ENCODE measurements at regions not wholly inside any gene's neighbourhood (a gene's known extent, or its start where the extent isn't known, plus 50 kb on each side); places are given as distances from the start of the nearest gene placed in this dataset.

- Histone ChIP-seq H3K4me1 (no peaks in the 10 kb centered on the region), H3K4me3 (no peak overlapping the region), H3K27ac (no peak overlapping the region), H3K9me3 (no peaks in the 10 kb centered on the region), H3K27me3 (no peaks in the 10 kb centered on the region), H3K36me3 (no peaks in the 10 kb centered on the region)
- TF ChIP-seq CTCF (IDR thresholded peaks at IDR 0.05) (no peak), POLR2A (IDR thresholded peaks at IDR 0.05) (no peak), POLR2AphosphoS5 (IDR thresholded peaks at IDR 0.05) (no peak), EP300 (IDR thresholded peaks at IDR 0.05) (no peak)
- WGBS = 46% methylated on average over 4 of the region's 4 CpGs
- no peak for DNase-seq (ENCODE audit: low spot score in 2 of 2)
Measured at GRCh38 chr18:22542406-22542835, 124.7 kb upstream of the CTAGE1 start.

- no peak overlapping the region for H3K27ac ChIP-seq
- no peak for TF ChIP-seq CTCF (IDR thresholded peaks at IDR 0.05)
- no peak for TF ChIP-seq POLR2A (IDR thresholded peaks at IDR 0.05)
- TF ChIP-seq EP300 (IDR thresholded peaks at IDR 0.05) = no peak
- TF ChIP-seq POLR2AphosphoS5 (IDR thresholded peaks at IDR 0.05) = no peak
- 28% methylated on average over 4 of the region's 4 CpGs for WGBS
- no peaks in the 10 kb centered on the region for H3K4me1 ChIP-seq
- H3K4me3 ChIP-seq = no peak overlapping the region
- no peaks in the 10 kb centered on the region for H3K36me3 ChIP-seq
- no peak for DNase-seq (ENCODE audit: low spot score in 2 of 2)
- no peaks in the 10 kb centered on the region for H3K9me3 ChIP-seq
- no peaks in the 10 kb centered on the region for H3K27me3 ChIP-seq
Measured at GRCh38 chr18:22543769-22544168, 126.1 kb upstream of the CTAGE1 start.

- Histone ChIP-seq H3K36me3 (no peaks in the 10 kb centered on the region), H3K4me3 (no peak overlapping the region), H3K27me3 (no peaks in the 10 kb centered on the region), H3K9me3 (no peaks in the 10 kb centered on the region), H3K27ac (no peak overlapping the region), H3K4me1 (no peaks in the 10 kb centered on the region)
- 52% methylated on average over 4 of the region's 4 CpGs for WGBS
- no peak for DNase-seq (ENCODE audit: low spot score in 2 of 2)
- TF ChIP-seq POLR2A (IDR thresholded peaks at IDR 0.05) (no peak), POLR2AphosphoS5 (IDR thresholded peaks at IDR 0.05) (no peak), EP300 (IDR thresholded peaks at IDR 0.05) (no peak), CTCF (IDR thresholded peaks at IDR 0.05) (no peak)
Measured at GRCh38 chr18:22544626-22545025, 126.9 kb upstream of the CTAGE1 start.

- Histone ChIP-seq H3K27me3 (no peaks in the 10 kb centered on the region), H3K27ac (no peak overlapping the region), H3K36me3 (no peaks in the 10 kb centered on the region), H3K4me1 (no peaks in the 10 kb centered on the region), H3K9me3 (no peaks in the 10 kb centered on the region), H3K4me3 (no peak overlapping the region)
- 55% methylated on average over 6 of the region's 6 CpGs for WGBS
- DNase-seq (ENCODE audit: low spot score in 2 of 2) = no peak
- TF ChIP-seq POLR2AphosphoS5 (IDR thresholded peaks at IDR 0.05) (no peak), CTCF (IDR thresholded peaks at IDR 0.05) (no peak), POLR2A (IDR thresholded peaks at IDR 0.05) (no peak), EP300 (IDR thresholded peaks at IDR 0.05) (no peak)
Measured at GRCh38 chr18:22545066-22545760, 127.5 kb upstream of the CTAGE1 start.

- 79% methylated on average over 10 of the region's 10 CpGs for WGBS
Measured at GRCh38 chr18:22546905-22547570, 129.3 kb upstream of the CTAGE1 start.

More at GRCh38 chr18:22546905-22547570, 129.3 kb upstream of the CTAGE1 start:
- H3K4me1 ChIP-seq = no peaks in the 10 kb centered on the region
- no peaks in the 10 kb centered on the region for H3K36me3 ChIP-seq
- H3K27me3 ChIP-seq = no peaks in the 10 kb centered on the region
- no peak overlapping the region for H3K4me3 ChIP-seq
- H3K27ac ChIP-seq = no peak overlapping the region
- TF ChIP-seq CTCF (IDR thresholded peaks at IDR 0.05) (no peak), EP300 (IDR thresholded peaks at IDR 0.05) (no peak), POLR2AphosphoS5 (IDR thresholded peaks at IDR 0.05) (no peak), POLR2A (IDR thresholded peaks at IDR 0.05) (no peak)
- DNase-seq (ENCODE audit: low spot score in 2 of 2) = no peak
- no peaks in the 10 kb centered on the region for H3K9me3 ChIP-seq

Data from suprapubic skin (tissue), 4 donors.